PFSK-1 (cell line): ENCODE measurements at regions not wholly inside any gene's neighbourhood (a gene's known extent, or its start where the extent isn't known, plus 50 kb on each side); places are given as distances from the start of the nearest gene placed in this dataset.

ENCODE experiments used
- FOXP2 ChIP-seq: optimal IDR thresholded peaks from 2 replicates; pipeline ENCODE3; 2011; ENCODE audit warnings: borderline replicate concordance, control low read depth, inconsistent platforms; ENCODE audit not compliant: insufficient read depth; ENCODE audit errors: extremely low read length, extremely low read depth
- POLR2AphosphoS5 ChIP-seq: IDR thresholded peaks from 2 replicates; pipeline ENCODE4 v1.6.1; 2012; ENCODE audit warnings: low read depth, mild to moderate bottlenecking, control low read depth, low read length, moderate library complexity
- SIN3A ChIP-seq: IDR thresholded peaks from 2 replicates; pipeline ENCODE4 v1.6.1; 2012; ENCODE audit warnings: mild to moderate bottlenecking, low read length, moderate library complexity, borderline replicate concordance; ENCODE audit not compliant: insufficient read depth
- TAF1 ChIP-seq: IDR thresholded peaks from 2 replicates; pipeline ENCODE4 v1.6.1; 2012; ENCODE audit warnings: low read length, control low read depth, borderline replicate concordance; ENCODE audit not compliant: insufficient read depth
- TF ChIP-seq, protein P1 (sequence below), 2 experiments: IDR thresholded peaks; 2 replicates each; pipeline versions ENCODE4 v1.6.1 to v1.8.0; 2011 to 2012; ENCODE audit warnings: low read depth in 2 of 2, low read length in 2 of 2, control low read depth in 1 of 2, inconsistent platforms in 1 of 2, mild to moderate bottlenecking in 1 of 2, moderate library complexity in 1 of 2; ENCODE audit not compliant: insufficient read depth in 1 of 2

DNA sequence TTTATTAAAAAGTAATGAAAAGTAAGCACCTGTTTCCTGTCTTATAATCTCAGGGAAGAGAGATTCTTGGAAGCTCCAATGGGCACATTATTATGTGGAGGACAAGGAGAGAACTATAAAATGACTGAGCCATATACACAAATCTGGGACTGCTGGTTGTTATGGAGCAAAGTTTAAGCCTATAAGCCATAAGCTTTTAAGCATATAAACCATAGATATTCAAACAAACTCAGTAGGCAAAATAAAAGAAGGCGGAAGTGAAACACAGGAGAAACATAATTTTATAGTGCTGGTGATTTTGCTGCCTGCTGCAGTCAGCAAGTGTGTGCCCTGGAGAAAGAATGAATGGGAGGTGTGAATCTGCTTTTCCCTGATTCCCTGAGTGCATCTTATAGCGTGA lies 274.4 kb downstream of the KIF20B start:
- TF ChIP-seq, protein P1, sequence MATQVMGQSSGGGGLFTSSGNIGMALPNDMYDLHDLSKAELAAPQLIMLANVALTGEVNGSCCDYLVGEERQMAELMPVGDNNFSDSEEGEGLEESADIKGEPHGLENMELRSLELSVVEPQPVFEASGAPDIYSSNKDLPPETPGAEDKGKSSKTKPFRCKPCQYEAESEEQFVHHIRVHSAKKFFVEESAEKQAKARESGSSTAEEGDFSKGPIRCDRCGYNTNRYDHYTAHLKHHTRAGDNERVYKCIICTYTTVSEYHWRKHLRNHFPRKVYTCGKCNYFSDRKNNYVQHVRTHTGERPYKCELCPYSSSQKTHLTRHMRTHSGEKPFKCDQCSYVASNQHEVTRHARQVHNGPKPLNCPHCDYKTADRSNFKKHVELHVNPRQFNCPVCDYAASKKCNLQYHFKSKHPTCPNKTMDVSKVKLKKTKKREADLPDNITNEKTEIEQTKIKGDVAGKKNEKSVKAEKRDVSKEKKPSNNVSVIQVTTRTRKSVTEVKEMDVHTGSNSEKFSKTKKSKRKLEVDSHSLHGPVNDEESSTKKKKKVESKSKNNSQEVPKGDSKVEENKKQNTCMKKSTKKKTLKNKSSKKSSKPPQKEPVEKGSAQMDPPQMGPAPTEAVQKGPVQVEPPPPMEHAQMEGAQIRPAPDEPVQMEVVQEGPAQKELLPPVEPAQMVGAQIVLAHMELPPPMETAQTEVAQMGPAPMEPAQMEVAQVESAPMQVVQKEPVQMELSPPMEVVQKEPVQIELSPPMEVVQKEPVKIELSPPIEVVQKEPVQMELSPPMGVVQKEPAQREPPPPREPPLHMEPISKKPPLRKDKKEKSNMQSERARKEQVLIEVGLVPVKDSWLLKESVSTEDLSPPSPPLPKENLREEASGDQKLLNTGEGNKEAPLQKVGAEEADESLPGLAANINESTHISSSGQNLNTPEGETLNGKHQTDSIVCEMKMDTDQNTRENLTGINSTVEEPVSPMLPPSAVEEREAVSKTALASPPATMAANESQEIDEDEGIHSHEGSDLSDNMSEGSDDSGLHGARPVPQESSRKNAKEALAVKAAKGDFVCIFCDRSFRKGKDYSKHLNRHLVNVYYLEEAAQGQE (IDR thresholded peaks at IDR 0.05; ENCODE audit: insufficient read depth in 1 of 2, low read depth in 2 of 2, low read length in 2 of 2): no peak
- no peak for TF ChIP-seq SIN3A
- no peak for TF ChIP-seq POLR2AphosphoS5
- no peak for TF ChIP-seq TAF1
- no peak for TF ChIP-seq FOXP2

DNA sequence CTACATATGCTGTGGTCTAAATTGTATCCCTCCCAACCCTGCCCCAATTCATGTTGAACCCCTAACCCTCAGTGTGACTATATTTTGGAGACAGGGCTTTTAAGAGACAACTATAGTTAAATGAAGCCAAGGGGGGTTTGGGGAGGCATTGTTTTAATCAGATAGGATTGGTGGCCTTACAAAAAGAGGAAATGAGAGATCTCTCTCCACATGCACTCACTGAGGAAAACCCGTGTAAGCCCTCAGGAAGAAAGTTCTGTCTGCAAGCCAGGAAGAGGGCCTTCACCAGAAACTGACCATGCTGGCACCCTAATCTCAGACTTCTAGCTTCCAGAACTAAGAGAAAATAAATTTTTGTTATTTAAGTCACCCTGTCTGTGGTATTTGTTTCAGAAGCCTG lies 276.7 kb downstream of the KIF20B start:
- TF ChIP-seq POLR2AphosphoS5 (no peak), SIN3A (no peak), TAF1 (no peak), FOXP2 (no peak)
- TF ChIP-seq, protein P1 (IDR thresholded peaks at IDR 0.05; ENCODE audit: insufficient read depth in 1 of 2, low read depth in 2 of 2, low read length in 2 of 2): no peak

GRCh38 chr10:89979726-89980125 lies 278.3 kb downstream of the KIF20B start:
- TF ChIP-seq FOXP2 (no peak), TAF1 (no peak), POLR2AphosphoS5 (no peak), SIN3A (no peak)
- TF ChIP-seq, protein P1 (IDR thresholded peaks at IDR 0.05; ENCODE audit: insufficient read depth in 1 of 2, low read depth in 2 of 2, low read length in 2 of 2): no peak

DNA sequence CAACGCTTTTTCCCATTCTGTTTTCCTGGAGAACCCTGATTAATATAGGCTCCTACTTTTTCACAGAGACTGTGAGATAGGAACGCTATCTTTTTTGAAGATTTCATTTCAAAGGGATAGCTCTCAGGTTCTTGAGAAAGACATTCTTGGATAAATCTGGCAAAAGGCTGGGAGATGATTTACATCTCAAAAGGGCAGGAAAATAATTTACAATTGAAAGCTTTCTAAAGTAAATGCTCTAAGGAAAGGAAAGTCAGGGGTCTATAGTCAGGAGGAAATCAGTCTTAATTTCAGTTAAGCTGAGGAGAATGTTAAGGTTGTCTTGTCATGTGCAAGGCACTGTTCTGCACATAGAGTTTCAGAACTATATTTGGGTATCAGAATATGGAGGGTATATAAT lies 278.8 kb downstream of the KIF20B start:
- TF ChIP-seq TAF1 (no peak), FOXP2 (no peak), POLR2AphosphoS5 (no peak), SIN3A (no peak)
- TF ChIP-seq, protein P1 (IDR thresholded peaks at IDR 0.05; ENCODE audit: insufficient read depth in 1 of 2, low read depth in 2 of 2, low read length in 2 of 2): no peak

- TF ChIP-seq FOXP2 (no peak), POLR2AphosphoS5 (no peak), TAF1 (no peak), SIN3A (no peak)
- TF ChIP-seq, protein P1 (IDR thresholded peaks at IDR 0.05; ENCODE audit: insufficient read depth in 1 of 2, low read depth in 2 of 2, low read length in 2 of 2): no peak
Measured at GRCh38 chr10:89981891-89982290, 280.5 kb downstream of the KIF20B start.
